GM12878 (cell line): ENCODE measurements at regions not wholly inside any gene's neighbourhood (a gene's known extent, or its start where the extent isn't known, plus 50 kb on each side); places are given as distances from the start of the nearest gene placed in this dataset.

ENCODE experiments used
- ATAC-seq: fragments of 200-7000 bp; cut with Tn5 transposase; 3 replicates; pipeline ENCODE4 v1.9.1; 2020; ENCODE audit warnings: mild to moderate bottlenecking, moderate library complexity
- BruUV-seq: library from RNA; stranded (reverse); fragments of 400-500 nt; replicated peaks from 2 replicates; lab custom pipeline; 2021; lab: Mats Ljungman, UMichigan
- CTCF ChIA-PET: fragments of 300-600 bp; sonication (Branson Sonifier 250); formaldehyde crosslinking; extraction: SDS; loops from one replicate; lab custom pipeline; 2021; ENCODE audit warnings: inconsistent platforms; lab: Yijun Ruan, JAX
- POLR2A ChIA-PET: fragments of 350-600 bp; formaldehyde crosslinking; extraction: SDS; loops from one replicate; lab custom pipeline; 2021; ENCODE audit warnings: inconsistent platforms; lab: Charles Lee
- RAD21 ChIA-PET: fragments of 300-600 bp; sonication (Branson Sonifier 250); formaldehyde crosslinking; loops from one replicate; lab custom pipeline; 2023; ENCODE audit warnings: antibody characterized with exemption; ENCODE audit not compliant: unreplicated experiment; lab: Charles Lee
- SMC1A ChIA-PET: fragments of 300-600 bp; sonication (Branson Sonifier 250); formaldehyde crosslinking; loops from one replicate; lab custom pipeline; 2023; ENCODE audit not compliant: unreplicated experiment, uncharacterized antibody; lab: Charles Lee
- DNase-seq: peaks from one replicate; pipeline ENCODE4 v3.0.0-alpha.2; 2011; ENCODE audit warnings: low read depth, low spot score
- FAIRE-seq: peaks from 3 replicates; lab custom pipeline; 2011; peaks lifted over from hg19 to GRCh38; lab: Jason Lieb, UNC
- H2AFZ ChIP-seq: 2 replicates; pipeline ENCODE4 v1.6.0; 2011; ENCODE audit warnings: low read depth, low read length, control low read depth; ENCODE audit not compliant: control insufficient read depth
- H3K27ac ChIP-seq: 2 replicates; pipeline ENCODE4 v1.5.1; 2011; ENCODE audit warnings: control low read depth; ENCODE audit not compliant: control insufficient read depth, insufficient read depth
- H3K27me3 ChIP-seq, 2 experiments: replicated peaks in 1 of 2; 2 replicates each; pipeline versions ENCODE4 v1.6.0 to v1.6.1; 2011; ENCODE audit warnings: low read length in 1 of 2; ENCODE audit not compliant: control insufficient read depth in 2 of 2, insufficient read depth in 2 of 2
- H3K36me3 ChIP-seq, 2 experiments: 2 replicates each; pipeline ENCODE4 v1.5.1; 2011; ENCODE audit warnings: low read length in 1 of 2; ENCODE audit not compliant: control insufficient read depth in 2 of 2, insufficient read depth in 2 of 2
- H3K4me1 ChIP-seq: 2 replicates; pipeline ENCODE4 v1.6.1; 2011; ENCODE audit warnings: mild to moderate bottlenecking, low read length, moderate library complexity, mixed read lengths; ENCODE audit not compliant: control insufficient read depth, insufficient read depth
- H3K4me2 ChIP-seq: 2 replicates; pipeline ENCODE4 v1.6.0; 2011; ENCODE audit warnings: control low read depth; ENCODE audit not compliant: control insufficient read depth, insufficient read depth
- H3K4me3 ChIP-seq: fragments of 200-600 bp; sonication (generic); 2 replicates; pipeline ENCODE4 v1.5.1; 2016
- H3K79me2 ChIP-seq: 2 replicates; pipeline ENCODE4 v1.6.0; 2011; ENCODE audit warnings: low read length; ENCODE audit not compliant: control insufficient read depth, insufficient read depth
- H3K9ac ChIP-seq: 2 replicates; pipeline ENCODE4 v1.8.0; 2011; ENCODE audit warnings: low read length, control low read depth, mixed read lengths; ENCODE audit not compliant: control insufficient read depth, insufficient read depth
- H3K9me3 ChIP-seq: replicated peaks from 3 replicates; pipeline ENCODE4 v1.5.1; 2011; ENCODE audit warnings: mild to moderate bottlenecking, low read length; ENCODE audit not compliant: control insufficient read depth, insufficient read depth
- H4K20me1 ChIP-seq: 2 replicates; pipeline ENCODE4 v1.6.0; 2011; ENCODE audit not compliant: control insufficient read depth, insufficient read depth
- E2F4 ChIP-seq: IDR thresholded peaks from 2 replicates; pipeline ENCODE4 v1.6.1; 2012; ENCODE audit warnings: low read depth, low read length, improper control_type of control experiment
- EP300 ChIP-seq, 2 experiments: fragments of 150-350 bp in 1 of 2; IDR thresholded peaks; 2 replicates each; pipeline ENCODE4 v1.6.1; 2011 to 2012; ENCODE audit warnings: low read depth in 2 of 2, low read length in 2 of 2, borderline replicate concordance in 1 of 2, improper control_type of control experiment in 1 of 2, inconsistent platforms in 1 of 2; ENCODE audit not compliant: control insufficient read depth in 1 of 2
- GATAD2B ChIP-seq: fragments of 450-650 bp; conservative IDR thresholded peaks from 2 replicates; pipeline ENCODE4 v1.6.1; 2017; ENCODE audit warnings: low read depth, mild to moderate bottlenecking, moderate library complexity
- JUND ChIP-seq: IDR thresholded peaks from 2 replicates; pipeline ENCODE4 v1.6.1; 2012; ENCODE audit warnings: low read depth, mild to moderate bottlenecking, low read length, improper control_type of control experiment, moderate library complexity
- MEF2A ChIP-seq: IDR thresholded peaks from 2 replicates; pipeline ENCODE4 v1.6.1; 2011; ENCODE audit warnings: low read depth, mild to moderate bottlenecking, low read length, moderate library complexity; ENCODE audit not compliant: insufficient read depth
- MXI1 ChIP-seq: fragments of 150-350 bp; IDR thresholded peaks from 2 replicates; pipeline ENCODE4 v1.6.1; 2011; ENCODE audit warnings: low read depth, mild to moderate bottlenecking, inconsistent platforms, low read length, improper control_type of control experiment
- RB1 ChIP-seq: fragments of 450-650 bp; formaldehyde crosslinking; IDR thresholded peaks from 2 replicates; pipeline ENCODE4 v1.6.1; 2017; ENCODE audit warnings: mild to moderate bottlenecking, borderline replicate concordance
- RUNX3 ChIP-seq: IDR thresholded peaks from 2 replicates; pipeline ENCODE4 v1.6.1; 2012; ENCODE audit warnings: low read length, inconsistent platforms
- SMAD5 ChIP-seq: IDR thresholded peaks from 2 replicates; pipeline ENCODE4 v1.6.1; 2016; ENCODE audit warnings: antibody characterized with exemption, low read depth
- STAT1 ChIP-seq: fragments of 450-650 bp; conservative IDR thresholded peaks from 2 replicates; pipeline ENCODE4 v1.6.1; 2014; ENCODE audit warnings: antibody characterized with exemption, mild to moderate bottlenecking
- SUPT20H ChIP-seq: IDR thresholded peaks from 2 replicates; pipeline ENCODE4 v1.6.1; 2011; ENCODE audit warnings: low read depth, mild to moderate bottlenecking, low read length, moderate library complexity, borderline replicate concordance; ENCODE audit not compliant: control insufficient read depth
- TBL1XR1 ChIP-seq: IDR thresholded peaks from 2 replicates; pipeline ENCODE4 v1.6.1; 2012; ENCODE audit warnings: low read depth, low read length, improper control_type of control experiment
- ZBED1 ChIP-seq: IDR thresholded peaks from 2 replicates; pipeline ENCODE4 v1.6.1; 2016; ENCODE audit warnings: borderline replicate concordance
- ZNF274 ChIP-seq: IDR thresholded peaks from one replicate; pipeline ENCODE4 v1.8.0; 2011; ENCODE audit not compliant: insufficient read length, insufficient read depth
- ZSCAN29 ChIP-seq: fragments of 450-650 bp; IDR thresholded peaks from 2 replicates; pipeline ENCODE4 v1.6.1; 2017; ENCODE audit warnings: mild to moderate bottlenecking, moderate library complexity
- WGBS: methylation state at CpG from one replicate; pipeline ENCODE4 v1.1.6; 2016; ENCODE audit warnings: low lambda C conversion rate; ENCODE audit not compliant: insufficient replicate concordance, insufficient coverage; ENCODE audit errors: missing lambda C conversion rate; 5-methylcytosine and 5-hydroxymethylcytosine counted together
- in situ Hi-C: fragments of 300-500 bp; cut with MboI; formaldehyde crosslinking; loops from 9 replicates; pipeline ENCODE4 v1.14.3; 2018; ENCODE audit warnings: mixed read lengths
- intact Hi-C: fragments of 100-400 bp; cut with micrococcal nuclease; formaldehyde crosslinking; loops from one replicate; pipeline ENCODE4 v1.14.2; 2022; ENCODE audit not compliant: unreplicated experiment

GRCh38 chr15:97237160-97237559 lies 723.3 kb upstream of the ARRDC4 start (continued):
- no peak for TF ChIP-seq RUNX3

- BruUV-seq = no TSS peak
- Histone ChIP-seq H2AFZ (no peak overlapping the region), H3K4me3 (no peak overlapping the region), H3K4me1 (no peaks in the 10 kb centered on the region), H4K20me1 (no peaks in the 10 kb centered on the region), H3K79me2 (no peaks in the 10 kb centered on the region), H3K36me3 (no peaks in the 10 kb centered on the region), H3K27me3 (no peaks in the 10 kb centered on the region), H3K9ac (no peak overlapping the region), H3K27ac (no peak overlapping the region), H3K9me3 (no peaks in the 10 kb centered on the region), H3K4me2 (no peak overlapping the region)
- FAIRE-seq (no peak), DNase-seq (no peak), ATAC-seq (no peak)
- in situ Hi-C loops = no loop called here
- WGBS = 31% methylated on average over 1 of the region's 1 CpG
- RAD21 ChIA-PET = no interaction called here
- SMC1A ChIA-PET = no interaction called here
- TF ChIP-seq SUPT20H (no peak), ZNF274 (no peak), RB1 (no peak), ZBED1 (no peak), SMAD5 (no peak), EP300 (IDR thresholded peaks at IDR 0.05; ENCODE audit: borderline replicate concordance in 1 of 2, control insufficient read depth in 1 of 2, low read depth in 2 of 2, low read length in 2 of 2) (no peak), E2F4 (no peak), GATAD2B (no peak), JUND (no peak), ZSCAN29 (no peak), STAT1 (no peak), MXI1 (no peak), MEF2A (no peak), TBL1XR1 (no peak)
- CTCF ChIA-PET = interaction anchor here (1.1 kb wide), 1 partner anchor 1989 kb away, joined by 4 read pairs; no protein-coding TSS in a partner anchor
- intact Hi-C loops = loop anchor here (10.0 kb wide), 1 partner anchor 544 kb away; no protein-coding TSS in a partner anchor
- POLR2A ChIA-PET = no interaction called here
Observed at GRCh38 chr15:97248376-97248775, 712.1 kb upstream of the ARRDC4 start.
